Erythroblast (primary cell): ENCODE measurements at regions not wholly inside any gene's neighbourhood (a gene's known extent, or its start where the extent isn't known, plus 50 kb on each side); places are given as distances from the start of the nearest gene placed in this dataset.

Experiments
- DNase-seq, 2 experiments: peaks; one replicate each; lab custom pipeline; 2025; lab: John Stamatoyannopoulos, UW
- GATA1 ChIP-seq: IDR thresholded peaks from 2 replicates; pipeline ENCODE4 v1.6.1; 2011; ENCODE audit warnings: low read depth, mild to moderate bottlenecking, control low read depth, low read length, moderate library complexity
- POLR2A ChIP-seq: IDR thresholded peaks from 2 replicates; pipeline ENCODE4 v1.6.1; 2011; ENCODE audit warnings: mild to moderate bottlenecking, low read length

GRCh38 chr9:115665519-115665918 is 488.1 kb upstream of the PAPPA start:
- no peak for TF ChIP-seq GATA1
- no peak for TF ChIP-seq POLR2A
- no peak for DNase-seq

GRCh38 chr9:115668521-115668920 is 485.1 kb upstream of the PAPPA start:
- no peak for DNase-seq
- TF ChIP-seq GATA1 (no peak), POLR2A (no peak)

- TF ChIP-seq GATA1, result no peak
- no peak for TF ChIP-seq POLR2A
- no peak for DNase-seq
Observed at GRCh38 chr9:115671236-115671962, 482.2 kb upstream of the PAPPA start.

- TF ChIP-seq GATA1 (no peak), POLR2A (no peak)
- DNase-seq, result no peak
Observed at GRCh38 chr9:115671963-115672305, 481.7 kb upstream of the PAPPA start.

- no peak for DNase-seq
- no peak for TF ChIP-seq POLR2A
- TF ChIP-seq GATA1, result no peak
Observed at GRCh38 chr9:115672477-115673316, 480.9 kb upstream of the PAPPA start.

- no peak for TF ChIP-seq GATA1
- no peak for TF ChIP-seq POLR2A
- DNase-seq, result no peak
Observed at GRCh38 chr9:115673599-115673998, 480.0 kb upstream of the PAPPA start.

- TF ChIP-seq GATA1 (no peak), POLR2A (no peak)
- no peak for DNase-seq
Observed at GRCh38 chr9:115674091-115674490, 479.5 kb upstream of the PAPPA start.

GRCh38 chr9:115675834-115676233 is 477.8 kb upstream of the PAPPA start:
- DNase-seq, result no peak
- no peak for TF ChIP-seq POLR2A
- TF ChIP-seq GATA1, result no peak

GRCh38 chr9:115680231-115680630 is 473.4 kb upstream of the PAPPA start:
- DNase-seq, result no peak
- no peak for TF ChIP-seq GATA1
- TF ChIP-seq POLR2A, result no peak

GRCh38 chr9:115681585-115681984 is 472.0 kb upstream of the PAPPA start:
- TF ChIP-seq POLR2A, result no peak
- no peak for TF ChIP-seq GATA1
- no peak for DNase-seq

GRCh38 chr9:115686069-115686468 is 467.5 kb upstream of the PAPPA start:
- no peak for TF ChIP-seq POLR2A
- no peak for TF ChIP-seq GATA1
- no peak for DNase-seq

- no peak for DNase-seq
- TF ChIP-seq GATA1 (no peak), POLR2A (no peak)
Observed at GRCh38 chr9:115687356-115687755, 466.2 kb upstream of the PAPPA start.

- TF ChIP-seq POLR2A (no peak), GATA1 (no peak)
- DNase-seq, result no peak
Observed at GRCh38 chr9:115689331-115689730, 464.3 kb upstream of the PAPPA start.

- no peak for DNase-seq
- TF ChIP-seq POLR2A (no peak), GATA1 (no peak)
Observed at GRCh38 chr9:115690786-115691496, 462.6 kb upstream of the PAPPA start.
